HuH-7 (cell line): ENCODE measurements at regions not wholly inside any gene's neighbourhood (a gene's known extent, or its start where the extent isn't known, plus 50 kb on each side); places are given as distances from the start of the nearest gene placed in this dataset.
A peak's percentile ranks its signal among the peaks of the same experiment; 100 is the strongest.
"Not testable (repeated sequence)": the region's sequence is repeated elsewhere in the genome, so short reads cannot be mapped to it uniquely, and the experiment has no call there.

ENCODE experiments used
- DNase-seq: peaks from one replicate; pipeline ENCODE4 v3.0.0; 2011; ENCODE audit warnings: low spot score

- DNase-seq, result no peak
These were observed 1666.1 kb upstream of the WWC1 start for GRCh38 chr5:166625210-166625865.

DNA sequence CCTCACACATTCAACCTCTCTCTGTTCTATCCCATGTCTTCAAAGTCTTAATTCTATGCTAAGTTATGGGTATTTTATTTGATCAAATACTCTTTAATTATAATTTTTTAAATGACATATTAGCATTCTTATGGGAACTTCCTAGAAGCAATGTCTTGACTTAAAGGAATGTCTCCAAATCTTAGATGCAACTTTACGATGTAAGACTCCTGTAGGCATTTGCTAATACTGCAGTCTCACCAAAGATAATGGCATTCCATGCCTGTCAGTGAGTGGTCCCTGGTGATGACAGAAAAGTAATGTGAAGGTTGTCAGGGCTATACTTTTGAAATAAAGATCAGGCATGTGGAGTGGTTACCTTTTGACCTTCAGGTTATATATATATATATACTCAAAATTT is 1654.2 kb upstream of the WWC1 start:
- no peak for DNase-seq

DNA sequence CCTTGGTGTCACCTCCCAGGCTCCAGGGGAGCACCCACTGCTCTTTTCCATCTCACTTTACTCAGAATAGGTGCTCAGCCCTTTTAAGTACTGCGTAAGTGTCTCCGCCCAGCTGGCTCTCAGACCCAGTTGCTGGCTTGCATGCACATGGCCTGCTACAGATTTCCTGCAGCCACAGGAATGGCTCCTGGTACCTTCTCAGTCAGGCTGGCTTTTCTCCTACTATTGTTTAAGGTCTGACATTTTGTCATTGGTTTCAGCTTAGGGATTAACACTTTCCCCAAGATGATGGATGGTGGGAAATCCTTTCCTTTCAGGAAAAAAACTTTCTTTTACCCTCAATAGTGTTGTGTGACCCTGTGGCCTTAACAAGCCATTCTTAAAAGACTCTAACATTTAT is 1652.3 kb upstream of the WWC1 start:
- no peak for DNase-seq

GRCh38 chr5:166640136-166640535 is 1651.3 kb upstream of the WWC1 start:
- DNase-seq, result not testable (repeated sequence)

- DNase-seq, result no peak
These were observed 1642.7 kb upstream of the WWC1 start for GRCh38 chr5:166648736-166649135.

DNA sequence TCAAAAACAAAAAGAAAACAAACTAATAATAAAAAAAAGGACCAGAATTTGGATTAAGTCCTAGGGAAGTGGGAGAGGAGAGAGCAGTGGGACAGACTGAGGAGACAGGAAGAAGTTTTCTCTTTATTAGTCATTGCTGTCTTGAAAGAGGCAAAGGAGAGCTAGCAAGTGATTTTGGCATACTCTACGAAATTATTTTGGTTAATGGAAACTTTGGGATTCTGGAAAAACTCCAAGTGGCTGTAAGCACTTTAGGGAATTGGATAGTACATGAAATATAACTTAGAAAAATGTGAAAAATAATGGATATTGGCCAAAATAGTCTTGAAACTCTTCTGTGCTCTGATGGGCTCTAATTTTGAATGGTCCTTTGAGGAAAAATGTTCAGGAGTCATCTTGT is 1641.8 kb upstream of the WWC1 start:
- DNase-seq, result no peak

GRCh38 chr5:166651234-166651633 is 1640.2 kb upstream of the WWC1 start:
- no peak for DNase-seq

- DNase-seq, result no peak
These were observed 1619.6 kb upstream of the WWC1 start for GRCh38 chr5:166671811-166672210.

GRCh38 chr5:166672431-166672830 is 1619.0 kb upstream of the WWC1 start:
- no peak for DNase-seq

DNA sequence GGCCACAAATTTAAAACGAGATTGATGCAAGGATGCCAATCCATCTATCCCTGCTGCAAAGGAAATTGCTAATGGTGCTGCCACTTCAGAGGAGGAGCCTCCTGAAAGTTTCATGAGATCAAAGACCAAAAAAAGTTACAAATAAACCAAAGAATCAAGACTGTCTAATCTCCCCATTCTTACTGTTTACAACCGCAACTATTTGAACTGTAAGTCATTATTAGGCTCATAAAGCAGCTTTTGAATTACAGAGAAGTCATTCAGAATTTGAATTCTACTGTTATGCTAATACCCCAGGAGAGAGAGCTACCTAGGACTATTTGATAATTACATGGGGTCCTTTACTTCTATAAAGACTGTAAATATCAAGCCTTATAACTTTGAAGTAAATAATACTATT is 1613.6 kb upstream of the WWC1 start:
- no peak for DNase-seq

GRCh38 chr5:166679331-166679730 is 1612.1 kb upstream of the WWC1 start:
- no peak for DNase-seq

GRCh38 chr5:166695326-166695725 is 1596.1 kb upstream of the WWC1 start:
- DNase-seq, result no peak

GRCh38 chr5:166708291-166708690 is 1583.2 kb upstream of the WWC1 start:
- DNase-seq, result no peak

DNA sequence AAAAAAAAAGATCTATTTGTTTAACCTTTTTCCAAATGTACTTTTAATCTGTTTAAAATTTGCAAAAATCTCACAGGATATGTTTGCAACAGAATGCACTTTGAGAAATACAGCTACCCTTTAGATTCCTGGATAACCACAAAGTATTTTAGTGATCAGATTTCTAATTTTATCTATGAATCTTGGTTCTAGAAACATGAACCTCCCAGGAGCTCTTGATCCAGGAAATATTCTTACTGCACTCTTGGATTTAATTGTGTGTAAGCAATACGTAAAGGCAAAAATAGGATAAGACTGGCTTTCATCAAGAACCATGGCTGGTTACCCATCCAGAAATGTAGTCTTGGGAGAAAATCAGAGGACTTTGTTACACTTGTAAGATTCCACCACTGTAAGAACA is 1581.8 kb upstream of the WWC1 start:
- no peak for DNase-seq

GRCh38 chr5:166710271-166710670 is 1581.2 kb upstream of the WWC1 start:
- no peak for DNase-seq

DNA sequence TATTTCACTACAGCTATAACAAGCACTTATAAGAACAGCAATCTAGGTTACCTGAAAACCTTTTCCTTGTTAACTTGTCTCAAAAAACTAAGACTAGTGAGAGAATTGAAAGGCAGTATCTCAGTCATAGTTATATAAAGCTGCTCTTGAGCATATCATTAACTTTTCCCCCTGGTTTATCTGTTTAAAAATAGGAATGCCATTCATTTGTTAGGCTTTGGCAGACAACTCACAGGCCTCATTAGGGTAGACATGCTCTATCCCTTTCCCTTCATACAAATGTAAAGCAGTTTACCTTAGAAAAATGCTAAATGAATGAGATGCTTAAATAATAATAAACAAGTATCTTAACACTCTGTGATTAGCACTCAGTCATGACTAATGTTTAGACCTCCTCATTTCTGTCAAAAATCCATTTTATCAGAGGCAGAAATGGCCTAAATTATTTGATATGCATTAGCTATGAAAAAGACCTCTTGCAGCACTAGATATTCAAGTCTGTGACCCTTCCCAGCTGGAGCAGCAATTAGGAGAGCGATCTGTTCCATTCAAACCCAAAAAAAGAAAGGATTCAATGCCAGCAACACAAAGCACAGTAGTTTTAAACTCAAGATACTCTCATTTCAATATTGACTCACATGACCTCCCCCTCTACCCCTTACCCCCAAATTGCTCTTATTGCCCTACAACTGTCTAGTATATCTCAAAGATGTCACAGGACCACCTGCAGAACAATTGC is 1578.8 kb upstream of the WWC1 start:
- no peak for DNase-seq

- peak; percentile 34 for DNase-seq
These were observed 1578.2 kb upstream of the WWC1 start for GRCh38 chr5:166713295-166713694.

DNA sequence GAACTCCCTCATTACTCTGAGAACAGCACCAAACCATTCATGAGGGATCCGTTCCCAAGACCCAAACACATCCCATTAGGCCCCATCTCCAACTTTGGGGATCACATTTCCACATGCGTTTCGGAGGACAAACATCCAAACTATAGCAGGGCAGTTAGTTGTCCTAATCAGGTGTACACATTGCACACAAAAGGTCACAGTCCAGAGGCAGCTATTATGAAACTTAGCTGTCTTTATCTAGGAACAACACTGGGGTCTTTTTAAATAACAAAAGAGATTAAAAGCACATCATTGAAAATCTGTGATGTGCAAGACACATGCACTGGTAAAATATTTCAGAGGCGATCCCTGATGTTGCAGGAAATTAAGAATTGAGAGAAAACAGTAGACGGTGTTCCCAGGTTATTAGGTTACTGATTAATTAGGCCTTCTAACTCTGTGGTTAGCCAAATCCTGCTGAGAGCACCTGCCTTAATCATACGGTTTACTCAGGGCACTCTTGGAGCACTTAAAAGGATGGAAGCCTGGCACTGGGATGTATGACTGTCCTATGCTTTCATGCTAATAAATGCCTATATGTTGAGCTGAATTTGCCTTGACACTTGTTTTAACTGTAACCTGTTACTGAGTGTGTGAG is 1574.5 kb upstream of the WWC1 start:
- peak; percentile 24 for DNase-seq

DNA sequence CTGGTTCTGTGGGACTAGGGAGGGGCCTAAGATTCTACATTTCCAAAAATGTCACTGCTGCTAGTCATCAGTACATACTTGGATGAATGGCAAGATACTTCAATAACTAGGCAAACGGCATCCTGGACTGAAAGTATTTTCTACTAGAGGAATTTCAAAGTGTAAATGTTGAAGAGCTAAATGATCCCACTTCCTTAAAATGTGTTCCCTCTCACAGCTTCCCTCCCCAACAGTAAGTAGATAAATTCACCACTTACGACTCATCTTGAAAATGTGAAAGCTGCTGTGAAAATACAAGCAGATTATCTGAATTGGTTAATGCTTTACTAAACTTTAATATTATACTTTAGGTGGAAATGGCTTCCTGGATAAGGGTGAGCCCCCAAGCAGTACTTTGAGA is 1571.5 kb upstream of the WWC1 start:
- no peak for DNase-seq

DNA sequence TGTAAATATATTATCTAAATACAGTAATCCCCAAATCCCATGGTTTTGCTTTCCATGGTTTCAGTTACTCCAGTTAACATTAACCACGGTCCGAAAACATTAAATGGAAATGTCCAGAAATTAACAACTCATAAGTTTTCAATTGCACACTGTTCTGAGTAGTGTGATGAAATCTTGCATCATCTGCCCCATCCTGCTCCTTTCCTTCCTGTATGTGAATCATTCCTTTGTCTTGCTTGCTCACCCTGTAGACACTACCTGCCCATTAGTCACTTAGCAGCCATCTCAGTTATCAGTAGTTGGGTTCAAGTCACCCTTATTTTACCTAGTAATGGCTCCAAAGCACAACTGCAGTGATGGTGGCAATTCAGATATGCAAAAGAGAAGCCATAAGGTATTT is 1568.5 kb upstream of the WWC1 start:
- DNase-seq, result no peak

GRCh38 chr5:166724284-166724683 is 1567.2 kb upstream of the WWC1 start:
- DNase-seq, result peak; percentile 39

- no peak for DNase-seq
These were observed 1565.9 kb upstream of the WWC1 start for GRCh38 chr5:166725593-166725992.

- DNase-seq, result peak; percentile 72
These were observed 1565.0 kb upstream of the WWC1 start for GRCh38 chr5:166726406-166726805.
